ENCODE measurements at regions not wholly inside any gene's neighbourhood (a gene's known extent, or its start where the extent isn't known, plus 50 kb on each side); places are given as distances from the start of the nearest gene placed in this dataset.

GRCh38 chr12:4104722-4105244, 168.8 kb upstream of the CCND2 start:
- Histone ChIP-seq H3K27ac (ENCODE audit: low read length) (no peak overlapping the region), H3K79me2 (replicated peaks; ENCODE audit: insufficient read depth, low read length) (no peaks in the 10 kb centered on the region), H3F3A (ENCODE audit: insufficient read depth, low read length, poor library complexity, severe bottlenecking) (no peaks in the 10 kb centered on the region), H3K9me2 (ENCODE audit: insufficient read depth, low read length) (no peaks in the 10 kb centered on the region), H3K9ac (ENCODE audit: low read length) (no peak overlapping the region), H3K4me2 (ENCODE audit: low read length) (no peak overlapping the region), H3K27me3 (ENCODE audit: insufficient read depth, low read depth, low read length) (no peaks in the 10 kb centered on the region), H3K36me3 (ENCODE audit: insufficient read depth, low read length) (no peaks in the 10 kb centered on the region), H3K9me3 (ENCODE audit: low read length) (no peaks in the 10 kb centered on the region), H3K4me3 (ENCODE audit: low read length) (no peak overlapping the region), H2AFZ (ENCODE audit: low read depth, low read length) (no peak overlapping the region), H4K20me1 (ENCODE audit: insufficient read depth) (no peaks in the 10 kb centered on the region)
- TF ChIP-seq EP300 (conservative IDR thresholded peaks at IDR 0.05; ENCODE audit: poor library complexity, severe bottlenecking) = no peak
- no peak for TF ChIP-seq CTCF (IDR thresholded peaks at IDR 0.05; ENCODE audit: poor library complexity, severe bottlenecking)
- no peak for TF ChIP-seq TAF1 (IDR thresholded peaks at IDR 0.05; ENCODE audit: low read depth)
- no peak for TF ChIP-seq RAD21 (conservative IDR thresholded peaks at IDR 0.05)
- no peak for TF ChIP-seq POLR2AphosphoS5 (IDR thresholded peaks at IDR 0.05)
- no peak for TF ChIP-seq MXI1 (conservative IDR thresholded peaks at IDR 0.05; ENCODE audit: poor library complexity, severe bottlenecking)
- no peak for TF ChIP-seq SMC3 (conservative IDR thresholded peaks at IDR 0.05; ENCODE audit: poor library complexity)
- no peak for TF ChIP-seq EZH2 (IDR thresholded peaks at IDR 0.05; ENCODE audit: borderline replicate concordance, insufficient read depth, low read length, poor library complexity, severe bottlenecking)
- no peak for TF ChIP-seq REST (IDR thresholded peaks at IDR 0.05; ENCODE audit: borderline replicate concordance)

GRCh38 chr12:4099276-4099675, 174.3 kb upstream of the CCND2 start:
- TF ChIP-seq REST (IDR thresholded peaks at IDR 0.05; ENCODE audit: borderline replicate concordance) (no peak), MXI1 (conservative IDR thresholded peaks at IDR 0.05; ENCODE audit: poor library complexity, severe bottlenecking) (no peak), RAD21 (conservative IDR thresholded peaks at IDR 0.05) (no peak)
- Histone ChIP-seq H2AFZ (ENCODE audit: low read depth, low read length) (no peak overlapping the region), H3K79me2 (replicated peaks; ENCODE audit: insufficient read depth, low read length) (no peaks in the 10 kb centered on the region)

More at GRCh38 chr12:4099276-4099675, 174.3 kb upstream of the CCND2 start:
- Histone ChIP-seq H4K20me1 (ENCODE audit: insufficient read depth) (no peaks in the 10 kb centered on the region), H3F3A (ENCODE audit: insufficient read depth, low read length, poor library complexity, severe bottlenecking) (no peaks in the 10 kb centered on the region), H3K9me2 (ENCODE audit: insufficient read depth, low read length) (no peaks in the 10 kb centered on the region), H3K27ac (ENCODE audit: low read length) (no peak overlapping the region), H3K4me3 (ENCODE audit: low read length) (no peak overlapping the region), H3K9ac (ENCODE audit: low read length) (no peak overlapping the region), H3K36me3 (ENCODE audit: insufficient read depth, low read length) (no peaks in the 10 kb centered on the region), H3K4me2 (ENCODE audit: low read length) (no peak overlapping the region), H3K9me3 (ENCODE audit: low read length) (no peaks in the 10 kb centered on the region), H3K27me3 (ENCODE audit: insufficient read depth, low read depth, low read length) (no peaks in the 10 kb centered on the region)
